Pons (tissue), 1 donor: ENCODE measurements at regions not wholly inside any gene's neighbourhood (a gene's known extent, or its start where the extent isn't known, plus 50 kb on each side); places are given as distances from the start of the nearest gene placed in this dataset.
A peak's percentile ranks its signal among the peaks of the same experiment; 100 is the strongest.

Experiments
- DNase-seq: peaks from one replicate; pipeline ENCODE4 v3.0.0-alpha.2; 2016; ENCODE audit warnings: low spot score

- DNase-seq: no peak
These were observed 201.0 kb downstream of the GLI2 start for GRCh38 chr2:120936476-120937334.

- no peak for DNase-seq
These were observed 202.0 kb downstream of the GLI2 start for GRCh38 chr2:120937686-120938044.

- DNase-seq: peak; percentile 9
These were observed 202.5 kb downstream of the GLI2 start for GRCh38 chr2:120938045-120938771.

GRCh38 chr2:120939595-120940318 lies 204.1 kb downstream of the GLI2 start:
- no peak for DNase-seq

DNA sequence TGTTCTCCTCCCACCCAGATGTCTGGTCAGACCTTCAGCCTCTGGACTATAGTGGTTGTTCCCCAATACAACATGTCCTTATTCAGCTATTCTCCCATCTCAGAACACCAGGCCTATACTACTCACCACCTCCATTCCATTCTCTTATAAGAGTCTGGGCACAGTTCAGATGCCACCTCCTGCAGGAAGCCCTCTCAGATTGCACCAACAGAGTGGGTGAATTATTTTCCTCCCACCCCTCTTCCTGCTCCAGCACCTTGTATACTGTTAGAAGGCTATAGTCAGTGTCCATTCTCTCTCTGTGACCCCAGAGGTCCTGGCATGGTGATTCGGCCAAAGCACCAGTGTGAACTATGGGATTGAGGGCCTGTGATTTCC lies 204.6 kb downstream of the GLI2 start:
- DNase-seq: no peak

GRCh38 chr2:120940726-120941256 lies 205.1 kb downstream of the GLI2 start:
- DNase-seq: no peak

- DNase-seq: no peak
These were observed 206.0 kb downstream of the GLI2 start for GRCh38 chr2:120941571-120942120.

DNA sequence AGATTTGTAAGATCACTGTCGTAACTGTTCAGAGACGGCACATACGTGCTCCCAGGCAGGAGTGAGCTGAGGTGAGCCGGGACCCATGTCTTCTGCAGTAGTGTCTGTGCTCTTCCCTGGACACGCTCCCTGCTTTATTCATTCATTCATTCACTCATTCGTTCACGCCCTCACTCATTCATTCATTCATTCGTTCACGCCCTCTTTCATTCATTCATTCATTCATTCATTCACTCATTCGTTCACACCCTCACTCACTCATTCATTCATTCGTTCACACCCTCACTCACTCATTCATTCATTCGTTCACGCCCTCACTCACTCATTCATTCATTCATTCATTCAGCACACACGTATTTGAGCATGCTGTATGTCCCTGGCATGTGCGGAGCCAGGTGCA lies 207.0 kb downstream of the GLI2 start:
- DNase-seq: no peak

DNA sequence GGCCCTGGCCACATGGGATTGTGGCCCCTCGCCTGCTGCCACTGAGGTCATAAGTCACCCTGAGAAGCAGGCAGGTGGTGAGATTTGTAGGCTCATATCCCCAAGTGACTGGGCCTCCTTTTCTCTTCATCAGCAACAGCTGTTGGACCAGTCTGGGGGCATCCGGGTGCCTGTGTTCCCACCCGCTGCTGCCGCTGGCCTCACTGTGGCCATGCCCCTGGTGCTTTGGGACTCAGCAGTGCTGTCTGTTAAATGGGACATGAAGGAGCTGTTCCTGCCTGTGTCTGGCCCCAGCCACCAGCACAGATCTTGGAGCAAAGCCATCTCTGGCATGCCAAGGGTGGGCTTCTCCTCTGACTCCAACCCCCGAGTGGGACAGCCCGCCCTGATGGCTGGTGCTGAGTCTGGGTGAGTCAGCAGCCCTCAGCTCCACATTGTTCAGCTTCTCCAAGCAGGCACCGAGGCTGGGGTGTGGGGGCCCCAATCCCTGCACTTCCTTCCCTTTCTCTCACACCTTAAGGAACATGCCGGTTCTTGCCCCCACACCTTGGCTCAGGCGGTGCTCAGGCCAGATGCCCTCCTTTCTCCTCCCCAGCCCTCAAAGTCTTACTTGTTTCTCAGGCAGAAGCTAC lies 207.9 kb downstream of the GLI2 start:
- DNase-seq: no peak

DNA sequence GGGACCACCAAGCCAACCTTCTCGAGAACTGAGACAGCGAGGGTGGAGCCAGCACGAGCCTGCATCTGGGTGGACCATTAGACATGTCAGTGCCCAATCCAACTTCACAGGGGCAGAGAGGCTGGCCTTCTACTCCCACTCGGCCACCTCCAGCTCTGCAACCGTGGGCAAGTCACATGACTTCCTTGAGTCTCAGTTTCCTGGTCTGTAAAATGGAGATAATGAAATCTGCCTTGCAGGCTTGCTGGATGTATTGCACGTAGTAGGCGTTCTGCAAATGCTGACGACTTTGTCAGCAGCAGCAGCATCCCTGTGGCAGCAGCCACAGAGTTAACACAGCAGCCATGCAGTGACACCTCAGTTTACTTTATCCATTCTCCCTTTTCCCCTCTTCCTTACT lies 208.9 kb downstream of the GLI2 start:
- DNase-seq: no peak

GRCh38 chr2:120945091-120945490 lies 209.4 kb downstream of the GLI2 start:
- DNase-seq: no peak

DNA sequence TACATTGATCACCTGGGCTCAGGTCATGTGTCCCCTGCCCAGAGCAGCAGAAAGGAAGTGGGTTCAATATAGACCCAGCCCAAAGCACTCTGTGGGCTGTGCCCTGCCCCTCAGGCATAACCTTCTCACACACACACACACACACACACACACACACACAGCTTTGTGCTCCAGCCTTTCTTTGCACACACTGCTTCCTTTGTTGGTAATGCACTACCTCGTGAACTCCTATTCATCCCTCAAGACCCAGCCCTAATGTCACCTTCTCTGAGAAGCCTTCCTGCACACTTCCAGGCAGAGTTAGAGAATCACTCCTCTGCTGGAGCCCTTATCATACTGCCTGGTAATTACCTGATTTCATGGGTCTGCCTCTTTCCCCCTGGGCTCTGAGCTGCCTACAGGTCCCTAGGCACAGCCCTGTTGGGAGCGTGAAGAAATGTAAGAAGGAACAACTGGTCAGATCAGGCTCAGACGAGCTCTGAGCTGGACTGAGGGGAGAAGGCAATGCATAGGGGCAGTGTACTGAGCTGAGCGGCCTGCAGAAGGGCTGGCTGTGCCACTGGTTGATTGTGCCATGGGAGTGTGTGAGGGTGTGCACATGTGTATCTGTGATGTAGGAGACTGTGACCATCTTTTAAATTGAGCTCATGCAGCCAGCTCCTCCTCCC lies 210.3 kb downstream of the GLI2 start:
- no peak for DNase-seq

- no peak for DNase-seq
These were observed 211.7 kb downstream of the GLI2 start for GRCh38 chr2:120947327-120947726.

GRCh38 chr2:120947982-120948661 lies 212.5 kb downstream of the GLI2 start:
- no peak for DNase-seq

- DNase-seq: no peak
These were observed 213.0 kb downstream of the GLI2 start for GRCh38 chr2:120948662-120949011.

DNA sequence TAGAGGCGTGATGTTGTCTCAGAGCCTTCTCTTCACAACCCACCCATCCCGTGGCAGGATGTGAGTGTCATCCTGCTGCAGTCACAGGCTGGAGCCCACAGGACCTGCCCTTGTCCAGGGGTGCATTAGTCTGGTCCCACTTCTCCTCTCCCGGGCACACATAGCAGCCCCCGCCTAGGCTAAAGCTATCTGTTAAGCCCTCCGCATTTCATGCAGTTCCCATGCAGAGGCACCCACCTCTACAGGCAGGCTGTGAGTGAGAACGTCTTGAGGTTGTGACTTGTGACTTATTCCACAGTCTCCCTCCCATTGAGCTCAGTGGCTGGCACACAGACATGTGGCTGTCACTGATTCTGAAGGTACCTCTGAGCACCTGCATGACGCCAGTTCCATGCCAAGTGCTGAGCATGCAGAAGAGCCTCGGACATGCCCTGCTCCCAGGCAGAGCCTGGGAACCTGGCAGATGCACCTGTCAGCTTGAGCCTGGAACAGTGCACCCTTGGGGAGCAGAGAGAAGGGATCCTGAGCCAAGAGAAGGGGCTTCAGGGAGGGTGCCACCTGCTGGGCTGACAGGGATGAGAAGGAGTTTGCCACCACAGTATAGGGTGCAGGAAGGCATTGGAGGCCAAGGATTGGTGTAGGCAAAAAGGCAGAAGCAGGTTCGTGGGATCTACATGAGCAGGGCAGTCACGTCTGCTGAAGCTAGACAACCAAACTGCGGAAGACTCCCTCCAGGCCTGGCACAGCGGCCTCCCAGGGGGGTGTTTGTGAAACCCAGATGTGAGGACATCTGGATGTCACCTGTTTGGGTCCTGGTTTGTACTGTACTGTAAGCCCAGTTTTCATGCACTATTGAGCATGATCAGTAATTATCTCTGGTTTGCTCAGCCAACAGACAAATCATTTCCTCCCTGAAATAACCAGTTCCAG lies 213.6 kb downstream of the GLI2 start:
- no peak for DNase-seq

DNA sequence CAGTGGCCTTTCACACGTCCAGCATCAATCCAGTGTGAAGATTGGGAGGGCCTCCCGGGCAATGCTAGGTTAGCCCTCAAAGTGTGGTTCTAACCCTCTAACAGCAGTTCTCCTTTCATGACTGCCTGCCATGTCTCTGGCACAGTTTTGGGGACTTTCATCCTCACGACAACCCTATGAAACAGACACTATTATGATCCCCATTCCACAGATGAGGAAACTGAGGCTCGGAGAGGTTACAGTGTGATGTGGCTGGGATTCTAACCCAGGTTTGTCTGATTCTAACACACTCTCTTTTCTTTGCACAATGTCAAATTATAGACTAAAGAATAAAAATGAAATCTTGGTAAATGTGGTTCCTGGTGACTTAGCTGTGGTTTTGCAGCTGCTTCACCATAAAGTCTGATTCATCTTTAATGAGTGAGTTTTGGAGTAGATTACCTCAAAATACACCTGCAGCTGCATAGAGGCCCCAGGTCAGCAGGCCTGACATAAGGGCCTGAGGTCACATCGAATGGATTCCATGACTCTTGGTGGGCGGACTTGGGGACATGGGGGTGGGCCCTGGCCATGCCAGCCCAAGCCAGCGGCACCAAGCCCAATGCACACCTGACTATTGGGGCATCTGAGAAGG lies 214.4 kb downstream of the GLI2 start:
- DNase-seq: no peak

GRCh38 chr2:120951693-120952092 lies 216.0 kb downstream of the GLI2 start:
- DNase-seq: no peak

- DNase-seq: no peak
These were observed 216.7 kb downstream of the GLI2 start for GRCh38 chr2:120952318-120952717.
